NK-92 treated with Interleukin-12 subunit alpha and Interleukin-12 subunit beta, amount 100 ng/mL, for 24 hours (cell line): ENCODE measurements at regions not wholly inside any gene's neighbourhood (a gene's known extent, or its start where the extent isn't known, plus 50 kb on each side); places are given as distances from the start of the nearest gene placed in this dataset.

Experiments used
- DNase-seq: peaks from one replicate; lab custom pipeline; 2025; lab: John Stamatoyannopoulos, UW

DNA sequence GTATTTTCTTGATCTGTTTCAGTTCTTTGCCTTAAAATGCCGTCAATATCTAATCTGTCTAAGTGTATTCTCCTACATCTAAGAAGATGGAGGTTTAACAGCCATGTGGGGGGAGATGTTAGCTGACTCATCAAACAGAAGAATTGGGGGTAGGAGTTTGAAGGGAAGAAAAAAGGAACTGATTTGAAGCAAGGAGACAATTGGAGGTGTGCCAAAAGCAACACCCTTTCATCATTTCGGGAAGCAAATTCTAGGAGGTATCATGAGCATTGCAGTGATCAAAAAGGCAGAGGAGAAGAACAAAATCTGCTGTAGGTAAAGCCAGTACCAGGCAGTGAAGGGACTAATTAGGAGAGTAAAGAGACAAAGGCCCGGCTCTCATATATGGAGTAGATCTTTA lies 337.3 kb upstream of the TBC1D5 start:
- no peak for DNase-seq

DNA sequence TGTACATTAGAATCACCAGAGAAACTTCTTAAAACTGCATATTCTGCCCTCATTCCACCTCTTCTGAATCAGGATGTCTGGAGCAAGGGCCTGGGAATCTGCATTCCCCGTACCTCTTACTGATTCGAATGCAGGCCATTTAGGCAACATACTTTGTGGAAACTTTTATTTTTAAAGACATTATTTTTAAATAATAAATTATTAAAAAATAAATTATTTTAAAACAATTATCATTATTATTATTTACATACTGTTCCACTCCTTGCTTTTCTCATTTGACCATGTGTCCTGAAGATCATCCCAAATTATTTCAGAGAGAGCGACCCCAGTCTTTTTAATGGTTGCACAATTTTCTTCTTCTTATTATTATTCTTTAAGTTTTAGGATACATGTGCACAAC lies 336.6 kb upstream of the TBC1D5 start:
- no peak for DNase-seq

GRCh38 chr3:18077128-18077840 lies 334.9 kb upstream of the TBC1D5 start:
- no peak for DNase-seq

DNA sequence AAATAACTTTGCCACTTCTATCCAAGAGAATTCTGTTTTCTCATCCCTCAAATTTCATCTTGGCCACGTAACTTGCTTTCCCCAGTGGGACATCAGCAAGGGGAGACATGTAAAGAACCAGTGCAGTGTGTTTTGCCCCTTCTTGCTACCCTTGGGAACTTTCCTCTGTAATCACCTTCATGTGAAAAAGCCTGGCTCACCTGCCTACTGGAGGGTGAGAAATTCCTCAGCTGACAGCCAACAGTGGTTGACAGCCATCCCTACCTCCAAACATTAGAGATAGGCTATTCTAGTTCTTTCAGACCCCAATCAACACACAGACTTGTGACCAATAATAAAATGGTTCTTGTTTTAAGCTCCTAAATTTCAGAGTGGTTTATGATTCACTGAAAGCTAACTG lies 333.9 kb upstream of the TBC1D5 start:
- DNase-seq = no peak

DNA sequence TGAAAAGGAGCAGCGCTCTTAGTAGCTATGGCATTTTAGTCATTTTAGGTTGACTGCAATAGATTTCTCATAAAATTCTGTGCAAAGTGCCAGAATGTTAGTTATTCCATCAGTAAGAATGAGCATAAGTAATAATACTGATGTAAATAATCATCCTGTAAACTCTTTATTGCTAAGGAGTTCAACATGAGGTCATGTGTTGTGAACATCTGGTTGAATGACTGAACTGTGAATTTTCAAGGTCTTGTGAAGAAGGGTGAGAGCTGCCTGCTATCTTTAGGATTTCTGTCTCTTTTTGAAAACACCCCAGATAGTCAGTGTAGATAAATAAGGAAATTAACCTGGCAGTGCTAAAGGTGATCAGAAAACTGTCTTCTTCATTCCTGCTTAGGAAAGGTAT lies 333.4 kb upstream of the TBC1D5 start:
- DNase-seq = no peak

DNA sequence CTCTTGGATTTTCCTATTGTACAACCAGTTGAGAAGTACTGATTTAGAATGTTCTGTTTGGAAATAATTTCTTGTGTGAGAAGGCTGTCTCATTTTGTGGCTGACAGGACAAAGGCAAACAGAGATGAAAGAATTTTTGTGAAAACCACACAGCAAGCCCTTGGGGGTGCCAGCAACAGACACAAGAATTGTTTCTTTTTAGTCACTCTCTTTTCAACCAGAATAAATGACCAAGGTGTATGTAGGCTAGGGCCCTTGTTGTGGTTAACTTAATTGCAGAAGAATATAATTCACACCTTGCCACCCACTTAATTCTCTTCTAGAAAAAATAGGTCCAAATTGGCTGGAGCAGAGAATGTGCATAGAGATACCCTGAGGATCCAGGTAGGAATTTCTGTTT lies 329.4 kb upstream of the TBC1D5 start:
- DNase-seq = no peak

GRCh38 chr3:18070944-18071343 lies 328.5 kb upstream of the TBC1D5 start:
- DNase-seq = no peak

- DNase-seq = no peak
Observed at GRCh38 chr3:18070231-18070630, 327.8 kb upstream of the TBC1D5 start.

GRCh38 chr3:18069568-18069967 lies 327.1 kb upstream of the TBC1D5 start:
- DNase-seq = no peak

DNA sequence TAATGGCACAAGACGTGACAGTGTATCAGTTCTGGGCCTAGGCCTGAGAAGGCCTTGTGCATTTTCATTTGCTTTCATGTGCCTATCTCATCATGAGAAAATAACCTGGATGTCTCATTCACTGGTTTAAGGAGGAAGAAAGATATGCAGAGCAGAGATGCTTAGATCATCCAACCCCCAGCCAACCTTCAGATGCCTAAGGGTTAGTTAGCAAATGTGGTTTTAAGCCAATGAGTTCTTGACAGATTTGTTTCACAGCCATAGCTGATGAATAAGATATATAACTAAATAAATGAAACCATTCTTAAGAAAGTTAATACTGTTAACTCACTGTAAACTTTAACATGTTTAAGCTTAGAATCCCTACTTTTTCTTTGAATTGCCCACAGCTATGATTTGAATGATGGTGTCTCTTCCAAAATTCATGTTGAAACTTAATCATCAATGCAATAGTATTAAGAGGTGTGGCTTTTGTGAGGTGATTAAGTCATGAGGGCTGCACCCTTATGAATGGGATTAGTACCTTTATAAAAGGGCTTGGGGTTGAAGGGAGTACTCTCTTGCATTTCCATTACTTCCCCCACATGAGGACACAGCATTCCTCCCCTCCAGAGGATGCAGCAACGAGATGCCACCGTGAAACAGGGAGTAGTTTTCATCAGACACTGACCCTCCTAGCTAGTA lies 324.6 kb upstream of the TBC1D5 start:
- no peak for DNase-seq

GRCh38 chr3:18064586-18064985 lies 322.2 kb upstream of the TBC1D5 start:
- DNase-seq = no peak

GRCh38 chr3:18062657-18063025 lies 320.2 kb upstream of the TBC1D5 start:
- no peak for DNase-seq

GRCh38 chr3:18061737-18062656 lies 319.6 kb upstream of the TBC1D5 start:
- DNase-seq = no peak

DNA sequence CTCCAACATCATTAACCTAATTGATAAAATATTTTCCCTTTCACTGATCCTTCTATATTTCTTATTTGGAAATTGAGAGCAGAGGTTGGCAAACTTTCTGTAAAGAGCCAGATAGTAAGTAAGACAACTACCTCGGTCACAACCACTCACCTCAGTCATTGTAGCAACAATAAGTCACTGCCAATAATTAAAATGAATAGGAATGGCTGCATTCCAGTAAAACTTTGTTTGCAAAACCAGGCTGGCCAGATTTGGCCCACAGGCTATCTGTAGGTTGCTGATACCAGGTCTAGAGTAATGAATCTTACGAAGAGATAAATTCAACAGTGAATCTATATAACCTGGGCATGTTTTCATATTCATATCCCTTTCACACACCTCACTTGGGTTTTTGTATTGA lies 316.2 kb upstream of the TBC1D5 start:
- DNase-seq = no peak

DNA sequence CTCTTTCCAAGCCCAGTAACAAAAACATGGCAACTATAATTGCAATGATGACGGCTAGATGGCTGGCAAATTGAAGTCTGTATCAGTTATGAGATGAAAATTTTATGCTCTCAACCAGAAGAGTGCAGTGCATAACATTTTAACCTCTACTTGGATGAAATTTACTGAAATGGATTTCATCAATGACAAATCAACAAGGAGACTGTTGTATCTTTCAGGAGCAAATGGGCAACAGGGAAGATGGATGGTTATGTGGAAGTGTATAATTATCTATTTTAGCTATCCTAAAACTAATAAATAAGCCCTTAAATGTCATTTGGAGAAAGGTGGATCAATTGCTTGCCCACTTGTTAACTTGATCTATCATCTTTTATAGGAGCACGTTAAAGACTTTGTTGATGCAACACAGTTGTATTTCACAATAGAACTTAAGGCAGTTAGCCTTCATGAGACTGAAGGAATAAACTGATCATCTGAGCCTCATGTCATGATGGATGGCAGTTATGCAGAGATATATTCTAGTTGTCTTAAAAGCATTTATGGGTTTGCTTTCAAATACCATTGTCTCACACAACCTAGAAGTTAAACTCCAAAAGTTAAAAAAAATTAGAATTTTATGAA lies 315.1 kb upstream of the TBC1D5 start:
- DNase-seq = no peak

- no peak for DNase-seq
Observed at GRCh38 chr3:18054625-18055024, 312.2 kb upstream of the TBC1D5 start.

GRCh38 chr3:18051306-18051705 lies 308.9 kb upstream of the TBC1D5 start:
- DNase-seq = no peak

- no peak for DNase-seq
Observed at GRCh38 chr3:18049096-18049495, 306.7 kb upstream of the TBC1D5 start.

DNA sequence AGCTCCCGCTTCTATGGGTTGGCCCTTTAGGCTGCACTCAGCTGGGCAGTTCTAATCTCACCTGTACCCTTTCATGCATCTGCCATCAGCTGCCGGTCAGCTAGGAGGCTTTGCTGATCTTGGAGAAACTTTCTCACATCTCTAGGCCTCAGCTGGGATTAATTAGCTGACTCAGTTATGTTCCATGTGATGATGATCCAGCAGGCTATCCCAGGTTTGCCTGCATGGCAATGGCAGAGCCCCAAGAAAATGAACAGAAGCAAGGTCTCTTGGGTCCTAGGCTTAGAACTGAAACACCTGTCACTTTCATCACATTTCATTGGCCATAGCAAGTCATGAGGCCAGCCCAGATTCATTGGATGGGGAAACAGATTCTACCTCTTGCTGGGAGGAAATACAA lies 304.6 kb upstream of the TBC1D5 start:
- DNase-seq = no peak

- no peak for DNase-seq
Observed at GRCh38 chr3:18046131-18046915, 303.9 kb upstream of the TBC1D5 start.
